Sigmoid colon (tissue), 4 donors: ENCODE measurements at regions not wholly inside any gene's neighbourhood (a gene's known extent, or its start where the extent isn't known, plus 50 kb on each side); places are given as distances from the start of the nearest gene placed in this dataset.

ENCODE experiments used
- EP300 ChIP-seq, 4 donors: sonication (generic); formaldehyde crosslinking; IDR thresholded peaks; one replicate each; pipeline ENCODE4 v1.6.1; 2017; ENCODE audit warnings: antibody characterized with exemption in 4 of 4
- POLR2A ChIP-seq, 2 donors: fragments of 450-650 bp; IDR thresholded peaks; one replicate each; pipeline ENCODE4 v1.6.1; 2016; ENCODE audit warnings: antibody characterized with exemption in 2 of 2, mild to moderate bottlenecking in 2 of 2, moderate library complexity in 2 of 2
- POLR2AphosphoS5 ChIP-seq, 4 donors: sonication (generic); formaldehyde crosslinking; IDR thresholded peaks; one replicate each; pipeline ENCODE4 v1.6.1; 2017; ENCODE audit warnings: antibody characterized with exemption in 4 of 4
- TF ChIP-seq, protein P1 (sequence below), 4 experiments: fragments of 450-650 bp in 3 of 4; fragments of 200-600 bp in 1 of 4; IDR thresholded peaks; one replicate each; pipeline ENCODE4 v1.5.1; 2016 to 2019; ENCODE audit warnings: antibody characterized with exemption in 4 of 4, mild to moderate bottlenecking in 3 of 4, moderate library complexity in 2 of 4

- TF ChIP-seq, protein P1, sequence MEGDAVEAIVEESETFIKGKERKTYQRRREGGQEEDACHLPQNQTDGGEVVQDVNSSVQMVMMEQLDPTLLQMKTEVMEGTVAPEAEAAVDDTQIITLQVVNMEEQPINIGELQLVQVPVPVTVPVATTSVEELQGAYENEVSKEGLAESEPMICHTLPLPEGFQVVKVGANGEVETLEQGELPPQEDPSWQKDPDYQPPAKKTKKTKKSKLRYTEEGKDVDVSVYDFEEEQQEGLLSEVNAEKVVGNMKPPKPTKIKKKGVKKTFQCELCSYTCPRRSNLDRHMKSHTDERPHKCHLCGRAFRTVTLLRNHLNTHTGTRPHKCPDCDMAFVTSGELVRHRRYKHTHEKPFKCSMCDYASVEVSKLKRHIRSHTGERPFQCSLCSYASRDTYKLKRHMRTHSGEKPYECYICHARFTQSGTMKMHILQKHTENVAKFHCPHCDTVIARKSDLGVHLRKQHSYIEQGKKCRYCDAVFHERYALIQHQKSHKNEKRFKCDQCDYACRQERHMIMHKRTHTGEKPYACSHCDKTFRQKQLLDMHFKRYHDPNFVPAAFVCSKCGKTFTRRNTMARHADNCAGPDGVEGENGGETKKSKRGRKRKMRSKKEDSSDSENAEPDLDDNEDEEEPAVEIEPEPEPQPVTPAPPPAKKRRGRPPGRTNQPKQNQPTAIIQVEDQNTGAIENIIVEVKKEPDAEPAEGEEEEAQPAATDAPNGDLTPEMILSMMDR (IDR thresholded peaks at IDR 0.05), result no peak
- TF ChIP-seq POLR2AphosphoS5 (IDR thresholded peaks at IDR 0.05), result no peak
- TF ChIP-seq POLR2A (IDR thresholded peaks at IDR 0.05), result no peak
- TF ChIP-seq EP300 (IDR thresholded peaks at IDR 0.05), result no peak
These were observed 147.9 kb downstream of the HSD17B3 start for GRCh38 chr9:96154081-96154480.
